8988T (cell line): ENCODE measurements at regions not wholly inside any gene's neighbourhood (a gene's known extent, or its start where the extent isn't known, plus 50 kb on each side); places are given as distances from the start of the nearest gene placed in this dataset.

Source experiments
- DNase-seq: peaks from one replicate; pipeline ENCODE4 v3.0.0; 2011

GRCh38 chr14:62599616-62600385, 445.5 kb downstream of the KCNH5 start:
- no peak for DNase-seq

- DNase-seq, result no peak
These were observed 442.5 kb downstream of the KCNH5 start for GRCh38 chr14:62602712-62603111.

GRCh38 chr14:62604524-62604923, 440.7 kb downstream of the KCNH5 start:
- DNase-seq, result no peak

- no peak for DNase-seq
These were observed 431.1 kb downstream of the KCNH5 start for GRCh38 chr14:62614122-62614521.

DNA sequence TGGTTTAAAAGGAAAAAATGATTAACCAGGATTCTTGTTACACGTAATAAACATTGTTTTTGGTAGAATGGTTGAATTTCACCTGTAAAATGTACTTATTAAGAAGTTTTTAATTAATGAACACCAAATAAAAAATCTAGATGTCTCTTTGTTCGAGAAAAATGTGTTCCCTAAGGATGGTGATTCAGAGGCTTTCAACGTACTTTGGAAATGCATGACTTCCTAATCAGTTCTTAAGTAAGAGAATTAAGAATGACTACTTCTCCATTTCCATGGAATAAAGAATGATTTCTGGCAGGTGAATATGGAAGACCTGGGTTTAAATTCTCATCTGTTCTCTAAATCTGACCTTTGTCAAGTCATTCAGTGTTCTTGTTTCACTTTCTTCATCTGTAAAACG, 428.6 kb downstream of the KCNH5 start:
- no peak for DNase-seq

- no peak for DNase-seq
These were observed 418.8 kb downstream of the KCNH5 start for GRCh38 chr14:62626416-62626815.

GRCh38 chr14:62629176-62629725, 416.0 kb downstream of the KCNH5 start:
- no peak for DNase-seq

GRCh38 chr14:62631176-62631575, 414.1 kb downstream of the KCNH5 start:
- DNase-seq, result no peak

DNA sequence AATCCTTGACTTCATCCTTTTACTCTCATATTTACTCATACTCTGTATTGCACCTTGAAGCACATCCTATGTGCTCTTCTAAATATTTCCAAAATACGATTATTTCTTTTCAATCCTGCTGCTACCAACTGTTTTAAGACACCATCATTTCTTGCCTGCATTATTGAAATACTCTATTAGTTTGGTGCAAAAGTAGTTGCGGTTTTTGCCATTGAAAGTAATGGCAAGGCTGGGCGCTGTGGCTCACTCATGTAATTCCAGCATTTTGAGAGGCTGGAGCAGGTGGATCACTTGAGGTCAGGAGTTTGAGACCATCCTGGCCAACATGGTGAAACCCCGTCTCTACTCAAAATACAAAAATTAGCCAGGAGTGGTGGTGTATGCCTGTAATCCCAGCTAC, 412.5 kb downstream of the KCNH5 start:
- no peak for DNase-seq

- DNase-seq, result no peak
These were observed 399.6 kb downstream of the KCNH5 start for GRCh38 chr14:62645649-62646048.
